ENCODE measurements at regions not wholly inside any gene's neighbourhood (a gene's known extent, or its start where the extent isn't known, plus 50 kb on each side); places are given as distances from the start of the nearest gene placed in this dataset.

- no peak for TF ChIP-seq CTCF (conservative IDR thresholded peaks at IDR 0.05; ENCODE audit: low read depth in 2 of 2)
- TF ChIP-seq POLR2AphosphoS5 (IDR thresholded peaks at IDR 0.05; ENCODE audit: low read depth): no peak
- no peak for TF ChIP-seq ZNF114 (CRISPR knock-in tag; IDR thresholded peaks at IDR 0.05)
- no peak for TF ChIP-seq EZH2 (IDR thresholded peaks at IDR 0.05; ENCODE audit: low read depth, unreplicated experiment)
- no peak for TF ChIP-seq REST (IDR thresholded peaks at IDR 0.05; ENCODE audit: unreplicated experiment)
- TF ChIP-seq JUNB (IDR thresholded peaks at IDR 0.05; ENCODE audit: unreplicated experiment): no peak
- TF ChIP-seq ZNF462 (CRISPR knock-in tag; IDR thresholded peaks at IDR 0.05): no peak
- no peak for TF ChIP-seq EZH2phosphoT487 (IDR thresholded peaks at IDR 0.05; ENCODE audit: unreplicated experiment)
- no peak for TF ChIP-seq ZNF331 (CRISPR knock-in tag; IDR thresholded peaks at IDR 0.05; ENCODE audit: low read depth)
- TF ChIP-seq CREB1 (CRISPR knock-in tag; IDR thresholded peaks at IDR 0.05; ENCODE audit: low read depth): no peak
- no peak for TF ChIP-seq NANOG (IDR thresholded peaks at IDR 0.05; ENCODE audit: borderline replicate concordance)
- no peak for TF ChIP-seq STAT1 (IDR thresholded peaks at IDR 0.05; ENCODE audit: unreplicated experiment)
- TF ChIP-seq ETS1 (IDR thresholded peaks at IDR 0.05): no peak
Observed at GRCh38 chr13:48790199-48790598, 136.5 kb downstream of the CYSLTR2 start.
